PC-9 (cell line): ENCODE measurements at regions not wholly inside any gene's neighbourhood (a gene's known extent, or its start where the extent isn't known, plus 50 kb on each side); places are given as distances from the start of the nearest gene placed in this dataset.

Source experiments
- CTCF ChIP-seq: fragments of 200-600 bp; sonication (generic); conservative IDR thresholded peaks from 2 replicates; pipeline ENCODE4 v1.6.1; 2017; ENCODE audit warnings: mixed run types, antibody characterized with exemption, mild to moderate bottlenecking, moderate library complexity
- EZH2 ChIP-seq: fragments of 200-600 bp; sonication (generic); IDR thresholded peaks from 2 replicates; pipeline ENCODE4 v1.8.0; 2017; ENCODE audit warnings: antibody characterized with exemption, low read depth

GRCh38 chr20:63100174-63100925 is 93.6 kb upstream of the BHLHE23 start:
- TF ChIP-seq EZH2 (no peak), CTCF (no peak)
